Suprapubic skin (tissue), 4 donors: ENCODE measurements at regions not wholly inside any gene's neighbourhood (a gene's known extent, or its start where the extent isn't known, plus 50 kb on each side); places are given as distances from the start of the nearest gene placed in this dataset.

Source experiments
- POLR2A ChIP-seq, 2 donors: fragments of 450-650 bp; IDR thresholded peaks; one replicate each; pipeline ENCODE4 v1.6.1; 2017; ENCODE audit warnings: antibody characterized with exemption in 2 of 2, mild to moderate bottlenecking in 2 of 2, moderate library complexity in 2 of 2
- POLR2AphosphoS5 ChIP-seq, 3 donors: sonication (generic); formaldehyde crosslinking; IDR thresholded peaks; one replicate each; pipeline ENCODE4 v1.6.1; 2017; ENCODE audit warnings: antibody characterized with exemption in 3 of 3
- TF ChIP-seq, protein P1 (sequence below), 2 donors: fragments of 200-600 bp in 1 of 2; fragments of 450-650 bp in 1 of 2; sonication (generic) in 1 of 2; IDR thresholded peaks; one replicate each; pipeline ENCODE4 v1.5.1; 2016 to 2019; ENCODE audit warnings: antibody characterized with exemption in 2 of 2, mild to moderate bottlenecking in 1 of 2, moderate library complexity in 1 of 2

GRCh38 chr7:125828153-125828700 lies 898.6 kb upstream of the POT1 start:
- no peak for TF ChIP-seq POLR2A (IDR thresholded peaks at IDR 0.05)
- TF ChIP-seq, protein P1, sequence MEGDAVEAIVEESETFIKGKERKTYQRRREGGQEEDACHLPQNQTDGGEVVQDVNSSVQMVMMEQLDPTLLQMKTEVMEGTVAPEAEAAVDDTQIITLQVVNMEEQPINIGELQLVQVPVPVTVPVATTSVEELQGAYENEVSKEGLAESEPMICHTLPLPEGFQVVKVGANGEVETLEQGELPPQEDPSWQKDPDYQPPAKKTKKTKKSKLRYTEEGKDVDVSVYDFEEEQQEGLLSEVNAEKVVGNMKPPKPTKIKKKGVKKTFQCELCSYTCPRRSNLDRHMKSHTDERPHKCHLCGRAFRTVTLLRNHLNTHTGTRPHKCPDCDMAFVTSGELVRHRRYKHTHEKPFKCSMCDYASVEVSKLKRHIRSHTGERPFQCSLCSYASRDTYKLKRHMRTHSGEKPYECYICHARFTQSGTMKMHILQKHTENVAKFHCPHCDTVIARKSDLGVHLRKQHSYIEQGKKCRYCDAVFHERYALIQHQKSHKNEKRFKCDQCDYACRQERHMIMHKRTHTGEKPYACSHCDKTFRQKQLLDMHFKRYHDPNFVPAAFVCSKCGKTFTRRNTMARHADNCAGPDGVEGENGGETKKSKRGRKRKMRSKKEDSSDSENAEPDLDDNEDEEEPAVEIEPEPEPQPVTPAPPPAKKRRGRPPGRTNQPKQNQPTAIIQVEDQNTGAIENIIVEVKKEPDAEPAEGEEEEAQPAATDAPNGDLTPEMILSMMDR (IDR thresholded peaks at IDR 0.05): no peak
- no peak for TF ChIP-seq POLR2AphosphoS5 (IDR thresholded peaks at IDR 0.05)
